Cardiac muscle cell (in vitro differentiated cells and primary cell): ENCODE measurements at regions not wholly inside any gene's neighbourhood (a gene's known extent, or its start where the extent isn't known, plus 50 kb on each side); places are given as distances from the start of the nearest gene placed in this dataset.

Experiments
- DNase-seq, 2 donors: peaks; one replicate each; pipeline versions ENCODE4 v3.0.0 to v3.0.0-alpha.2; 2010 to 2017; ENCODE audit warnings: low read depth in 1 of 2, low spot score in 1 of 2
- H3K27ac ChIP-seq: fragments of 200-600 bp; sonication (generic); 2 replicates; pipeline ENCODE4 v1.5.1; 2016
- H3K27me3 ChIP-seq: fragments of 200-600 bp; sonication (generic); 2 replicates; pipeline ENCODE4 v1.6.0; 2016; ENCODE audit warnings: control low read depth
- H3K36me3 ChIP-seq: fragments of 200-600 bp; sonication (generic); 2 replicates; pipeline ENCODE4 v1.5.1; 2016; ENCODE audit warnings: control low read depth
- H3K4me1 ChIP-seq: fragments of 200-600 bp; sonication (generic); 2 replicates; pipeline ENCODE4 v1.8.1; 2017; ENCODE audit warnings: low read depth, mild to moderate bottlenecking, mixed run types
- H3K4me3 ChIP-seq: fragments of 200-600 bp; sonication (generic); 2 replicates; pipeline ENCODE4 v1.5.1; 2016; ENCODE audit warnings: mild to moderate bottlenecking
- H3K9me3 ChIP-seq: fragments of 200-600 bp; sonication (generic); 2 replicates; pipeline ENCODE4 v1.5.1; 2017; ENCODE audit warnings: low read depth, mild to moderate bottlenecking, control low read depth
- TF ChIP-seq, protein P1 (sequence below): IDR thresholded peaks from 2 replicates; pipeline ENCODE4 v1.5.1; 2012; ENCODE audit warnings: low read depth, mild to moderate bottlenecking, low read length

DNA sequence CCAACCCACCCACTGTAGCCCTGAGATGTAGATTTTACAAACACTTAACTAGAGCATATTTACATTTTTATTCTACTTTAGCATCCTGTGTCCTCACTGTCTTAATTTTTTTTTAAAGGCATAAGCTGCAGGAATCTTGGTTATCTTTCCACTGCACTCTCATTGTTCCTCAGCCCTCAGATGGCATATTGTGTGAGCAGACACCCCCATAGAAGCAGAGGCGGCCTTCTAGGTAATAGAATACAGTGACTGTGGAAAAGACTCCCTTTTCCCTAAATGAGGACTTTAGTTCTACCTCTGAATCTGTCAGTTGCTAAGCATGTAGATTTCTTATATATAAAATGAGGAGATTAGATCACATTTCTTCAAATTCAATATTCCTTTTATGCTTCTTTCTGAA is 543.5 kb upstream of the SPHKAP start:
- Histone ChIP-seq H3K27ac (no peak overlapping the region), H3K27me3 (no peaks in the 10 kb centered on the region), H3K9me3 (no peaks in the 10 kb centered on the region), H3K36me3 (no peaks in the 10 kb centered on the region), H3K4me3 (no peak overlapping the region), H3K4me1 (no peaks in the 10 kb centered on the region)
- DNase-seq = no peak
- TF ChIP-seq, protein P1, sequence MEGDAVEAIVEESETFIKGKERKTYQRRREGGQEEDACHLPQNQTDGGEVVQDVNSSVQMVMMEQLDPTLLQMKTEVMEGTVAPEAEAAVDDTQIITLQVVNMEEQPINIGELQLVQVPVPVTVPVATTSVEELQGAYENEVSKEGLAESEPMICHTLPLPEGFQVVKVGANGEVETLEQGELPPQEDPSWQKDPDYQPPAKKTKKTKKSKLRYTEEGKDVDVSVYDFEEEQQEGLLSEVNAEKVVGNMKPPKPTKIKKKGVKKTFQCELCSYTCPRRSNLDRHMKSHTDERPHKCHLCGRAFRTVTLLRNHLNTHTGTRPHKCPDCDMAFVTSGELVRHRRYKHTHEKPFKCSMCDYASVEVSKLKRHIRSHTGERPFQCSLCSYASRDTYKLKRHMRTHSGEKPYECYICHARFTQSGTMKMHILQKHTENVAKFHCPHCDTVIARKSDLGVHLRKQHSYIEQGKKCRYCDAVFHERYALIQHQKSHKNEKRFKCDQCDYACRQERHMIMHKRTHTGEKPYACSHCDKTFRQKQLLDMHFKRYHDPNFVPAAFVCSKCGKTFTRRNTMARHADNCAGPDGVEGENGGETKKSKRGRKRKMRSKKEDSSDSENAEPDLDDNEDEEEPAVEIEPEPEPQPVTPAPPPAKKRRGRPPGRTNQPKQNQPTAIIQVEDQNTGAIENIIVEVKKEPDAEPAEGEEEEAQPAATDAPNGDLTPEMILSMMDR = no peak

DNA sequence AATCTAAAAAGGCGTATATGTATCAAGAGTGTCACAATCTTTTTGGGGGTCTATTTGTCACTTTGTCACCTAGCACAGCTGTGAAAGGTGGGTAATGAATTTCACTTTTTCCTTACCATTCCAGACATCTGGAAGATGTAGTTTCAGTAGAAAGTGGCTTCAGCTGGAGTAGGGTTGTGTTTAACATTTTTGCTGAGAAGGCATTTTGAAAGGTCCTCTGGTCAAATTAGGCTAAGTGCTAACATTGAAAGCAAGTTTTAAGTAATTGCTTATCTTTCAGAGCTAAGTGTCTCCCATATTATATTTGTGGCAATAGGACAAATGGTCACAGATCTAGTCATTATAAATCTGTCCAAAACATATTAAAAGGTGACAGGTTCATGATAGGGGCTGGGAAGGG is 542.1 kb upstream of the SPHKAP start:
- no peak for DNase-seq
- Histone ChIP-seq H3K27ac (no peak overlapping the region), H3K27me3 (no peaks in the 10 kb centered on the region), H3K4me3 (no peak overlapping the region), H3K36me3 (no peaks in the 10 kb centered on the region), H3K9me3 (no peaks in the 10 kb centered on the region), H3K4me1 (no peaks in the 10 kb centered on the region)
- TF ChIP-seq, protein P1 = no peak

DNA sequence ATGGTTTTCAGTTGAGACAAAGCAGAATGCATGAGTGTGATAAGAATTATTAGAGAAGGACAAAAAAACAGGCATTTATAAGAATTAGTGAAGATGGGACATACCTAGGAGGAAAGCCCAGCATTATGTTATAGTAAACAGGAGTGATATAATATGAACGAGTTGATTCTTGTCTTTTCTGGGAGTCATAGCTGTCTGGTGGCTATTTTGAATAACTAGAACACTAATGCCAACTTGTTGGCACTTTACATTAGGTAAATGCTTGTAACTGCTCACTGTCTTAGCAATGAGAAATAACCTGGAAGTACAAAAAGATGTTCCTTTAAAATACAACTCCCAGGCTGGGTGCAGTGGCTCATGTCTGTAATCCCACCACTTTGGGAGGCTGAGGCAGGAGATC is 540.8 kb upstream of the SPHKAP start:
- H3K9me3 ChIP-seq = no peaks in the 10 kb centered on the region
- H3K4me1 ChIP-seq = no peaks in the 10 kb centered on the region
- TF ChIP-seq, protein P1 = no peak
- DNase-seq = no peak
- no peaks in the 10 kb centered on the region for H3K27me3 ChIP-seq
- H3K27ac ChIP-seq = no peak overlapping the region
- no peaks in the 10 kb centered on the region for H3K36me3 ChIP-seq
- H3K4me3 ChIP-seq = no peak overlapping the region

DNA sequence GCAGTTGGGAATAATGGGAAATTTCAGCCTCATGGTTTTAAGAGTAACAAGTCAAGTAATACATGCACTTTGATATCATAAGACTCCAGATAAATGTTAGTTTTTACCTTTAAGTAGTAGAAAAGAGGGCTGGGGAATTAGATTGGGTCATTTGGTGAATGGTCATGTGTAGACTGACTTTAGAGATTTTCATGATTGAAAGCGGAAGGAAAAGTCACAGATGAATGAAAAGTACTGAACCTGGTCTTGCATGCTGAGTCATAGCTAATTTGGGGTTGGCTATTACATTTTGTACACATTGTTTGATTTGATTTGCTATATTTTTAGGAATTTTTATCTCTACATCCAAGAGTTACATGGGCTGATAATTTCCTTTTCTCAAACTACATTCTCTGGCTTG is 539.4 kb upstream of the SPHKAP start:
- Histone ChIP-seq H3K36me3 (no peaks in the 10 kb centered on the region), H3K9me3 (no peaks in the 10 kb centered on the region), H3K4me3 (no peak overlapping the region), H3K4me1 (no peaks in the 10 kb centered on the region), H3K27ac (no peak overlapping the region), H3K27me3 (no peaks in the 10 kb centered on the region)
- TF ChIP-seq, protein P1 = no peak
- no peak for DNase-seq

DNA sequence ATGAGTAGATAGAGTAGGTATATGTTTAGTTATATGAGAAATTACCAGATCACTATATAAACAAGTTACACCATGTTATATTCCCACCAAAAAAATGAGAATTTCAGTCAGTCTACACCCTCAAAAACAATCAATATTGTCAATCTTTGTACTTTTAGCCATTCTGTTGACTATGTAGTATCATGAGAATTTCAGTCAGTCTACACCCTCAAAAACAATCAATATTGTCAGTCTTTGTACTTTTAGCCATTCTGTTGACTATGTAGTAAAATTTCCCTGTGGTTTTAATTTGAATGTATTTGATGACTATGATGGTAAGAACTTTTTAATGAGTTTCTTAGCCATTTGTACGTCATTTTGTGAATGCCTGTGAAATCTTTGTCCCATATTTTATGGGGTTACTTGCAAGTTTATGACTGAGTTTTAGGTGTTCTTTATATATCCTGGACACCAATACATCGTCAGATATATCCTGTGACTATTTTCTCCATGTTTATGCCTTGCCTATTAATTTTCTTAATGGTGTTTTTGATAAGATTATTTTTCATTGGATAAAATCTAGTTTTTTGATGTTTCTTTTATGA is 528.4 kb upstream of the SPHKAP start:
- Histone ChIP-seq H3K27me3 (no peaks in the 10 kb centered on the region), H3K4me3 (no peak overlapping the region), H3K27ac (no peak overlapping the region), H3K4me1 (no peaks in the 10 kb centered on the region), H3K9me3 (no peaks in the 10 kb centered on the region), H3K36me3 (no peaks in the 10 kb centered on the region)
- no peak for DNase-seq
- TF ChIP-seq, protein P1 = no peak

DNA sequence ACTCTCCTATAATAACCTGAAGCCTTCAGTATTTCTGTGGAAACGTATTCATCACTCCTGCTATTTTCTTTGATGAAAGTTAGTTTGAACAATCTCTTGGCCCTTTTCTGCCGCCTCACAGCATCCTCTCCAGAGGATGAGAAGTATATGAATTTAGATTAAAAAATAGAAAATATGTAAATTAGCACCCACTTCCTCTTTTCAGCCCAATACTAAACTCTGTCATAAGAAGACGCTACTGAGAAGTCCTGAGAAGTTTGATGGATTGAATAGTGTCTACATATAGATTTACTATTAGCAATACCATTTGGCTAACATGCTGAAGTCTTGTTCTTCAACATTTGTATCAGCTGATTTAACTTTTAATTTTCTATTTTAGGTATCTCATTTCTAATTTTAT is 526.4 kb upstream of the SPHKAP start:
- no peaks in the 10 kb centered on the region for H3K4me1 ChIP-seq
- no peak for DNase-seq
- H3K36me3 ChIP-seq = no peaks in the 10 kb centered on the region
- no peaks in the 10 kb centered on the region for H3K9me3 ChIP-seq
- H3K27me3 ChIP-seq = no peaks in the 10 kb centered on the region
- H3K4me3 ChIP-seq = no peak overlapping the region
- H3K27ac ChIP-seq = no peak overlapping the region
- TF ChIP-seq, protein P1 = no peak
